Uterus (tissue), 2 donors: ENCODE measurements at regions not wholly inside any gene's neighbourhood (a gene's known extent, or its start where the extent isn't known, plus 50 kb on each side); places are given as distances from the start of the nearest gene placed in this dataset.

Experiments
- CTCF ChIP-seq, 4 experiments: fragments of 200-600 bp in 2 of 4; fragments of 450-650 bp in 2 of 4; sonication (generic) in 2 of 4; IDR thresholded peaks; one replicate each; pipeline ENCODE4 v1.5.1; 2016 to 2019; ENCODE audit warnings: antibody characterized with exemption in 4 of 4, mild to moderate bottlenecking in 2 of 4, moderate library complexity in 1 of 4
- POLR2A ChIP-seq, 2 donors: fragments of 450-650 bp; IDR thresholded peaks; one replicate each; pipeline ENCODE4 v1.6.1; 2016; ENCODE audit warnings: antibody characterized with exemption in 2 of 2, mild to moderate bottlenecking in 1 of 2, moderate library complexity in 1 of 2

- no peak for TF ChIP-seq CTCF (IDR thresholded peaks at IDR 0.05)
- no peak for TF ChIP-seq POLR2A (IDR thresholded peaks at IDR 0.05)
These were observed 177.2 kb downstream of the ERCC6L2 start for GRCh38 chr9:96052686-96053085.
